SK-N-SH treated with all-trans-retinoic acid at 6 μM for 48 hours (cell line): ENCODE measurements at regions not wholly inside any gene's neighbourhood (a gene's known extent, or its start where the extent isn't known, plus 50 kb on each side); places are given as distances from the start of the nearest gene placed in this dataset.

ENCODE experiments used
- ARNTL ChIP-seq: fragments of 450-650 bp; formaldehyde crosslinking; IDR thresholded peaks from 2 replicates; pipeline ENCODE4 v1.5.0; 2020; ENCODE audit warnings: low read depth, mild to moderate bottlenecking, moderate library complexity, borderline replicate concordance
- BACH2 ChIP-seq: fragments of 250-450 bp; sonication (Bioruptor Pico); IDR thresholded peaks from 2 replicates; pipeline ENCODE4 v1.9.0; 2021; ENCODE audit warnings: mild to moderate bottlenecking, borderline replicate concordance
- CSDC2 ChIP-seq: fragments of 250-450 bp; sonication (Bioruptor Pico); IDR thresholded peaks from 2 replicates; pipeline ENCODE4 v1.5.0; 2020; ENCODE audit warnings: mild to moderate bottlenecking, moderate library complexity
- PATZ1 ChIP-seq: fragments of 250-450 bp; sonication (Bioruptor Pico); IDR thresholded peaks from 2 replicates; pipeline ENCODE4 v1.8.0; 2020; ENCODE audit warnings: mild to moderate bottlenecking, moderate library complexity, borderline replicate concordance
- RARB ChIP-seq: fragments of 250-450 bp; sonication (Bioruptor Pico); IDR thresholded peaks from 2 replicates; pipeline ENCODE4 v1.8.0; 2021; ENCODE audit warnings: mild to moderate bottlenecking, moderate library complexity
- TOX ChIP-seq: fragments of 250-450 bp; sonication (Bioruptor Pico); IDR thresholded peaks from 2 replicates; pipeline ENCODE4 v1.8.0; 2021; ENCODE audit warnings: mild to moderate bottlenecking, moderate library complexity, borderline replicate concordance
- TSHZ2 ChIP-seq: fragments of 250-450 bp; sonication (Bioruptor Pico); IDR thresholded peaks from 2 replicates; pipeline ENCODE4 v1.5.0; 2020; ENCODE audit warnings: mild to moderate bottlenecking, moderate library complexity
- ZC3H10 ChIP-seq: fragments of 250-450 bp; sonication (Bioruptor Pico); IDR thresholded peaks from 2 replicates; pipeline ENCODE4 v1.5.1; 2021; ENCODE audit warnings: mild to moderate bottlenecking, moderate library complexity
- ZFP3 ChIP-seq: fragments of 250-450 bp; sonication (Bioruptor Pico); IDR thresholded peaks from 2 replicates; pipeline ENCODE4 v1.5.0; 2020; ENCODE audit warnings: mild to moderate bottlenecking, moderate library complexity
- TF ChIP-seq, protein P1 (sequence below): fragments of 250-450 bp; sonication (Bioruptor Pico); IDR thresholded peaks from 2 replicates; pipeline ENCODE4 v1.5.1; 2021; ENCODE audit warnings: mild to moderate bottlenecking, moderate library complexity
- TF ChIP-seq, protein P2 (sequence below): fragments of 250-450 bp; sonication (Bioruptor Pico); IDR thresholded peaks from 2 replicates; pipeline ENCODE4 v1.5.1; 2020; ENCODE audit warnings: low read depth, mild to moderate bottlenecking, moderate library complexity

DNA sequence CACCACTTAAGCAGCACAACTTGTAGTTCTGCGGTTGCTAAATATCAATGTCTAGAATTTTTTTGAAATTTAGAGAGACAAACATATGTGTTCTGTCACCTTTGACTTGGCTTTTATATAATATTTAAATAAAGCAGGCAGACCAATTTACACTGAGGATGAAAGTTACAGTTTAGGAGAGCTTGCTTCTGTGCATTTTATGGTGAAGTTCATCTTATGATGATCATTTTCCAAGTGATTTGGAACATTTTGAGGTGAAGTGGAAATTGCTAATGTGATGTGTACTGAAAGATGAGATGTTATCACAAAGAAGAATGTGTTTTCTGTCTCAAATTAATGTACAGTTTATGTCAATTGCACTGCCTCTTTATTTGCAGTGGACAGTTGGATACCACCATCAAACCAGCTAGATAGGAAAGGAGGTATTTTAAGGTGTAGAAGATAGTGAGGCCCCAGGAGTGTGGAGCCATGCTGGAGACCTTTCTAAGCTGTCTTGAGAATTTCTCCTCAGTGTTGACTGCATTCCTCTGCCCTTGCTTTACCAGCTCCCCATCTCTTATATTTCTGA, 461.9 kb downstream of the UTRN start:
- TF ChIP-seq CSDC2 (no peak), BACH2 (CRISPR knock-in tag) (no peak), TSHZ2 (CRISPR knock-in tag) (no peak), RARB (CRISPR knock-in tag) (no peak), ZFP3 (CRISPR knock-in tag) (no peak), ARNTL (no peak), PATZ1 (CRISPR knock-in tag) (no peak), ZC3H10 (CRISPR knock-in tag) (no peak), TOX (CRISPR knock-in tag) (no peak)
- TF ChIP-seq, protein P1, sequence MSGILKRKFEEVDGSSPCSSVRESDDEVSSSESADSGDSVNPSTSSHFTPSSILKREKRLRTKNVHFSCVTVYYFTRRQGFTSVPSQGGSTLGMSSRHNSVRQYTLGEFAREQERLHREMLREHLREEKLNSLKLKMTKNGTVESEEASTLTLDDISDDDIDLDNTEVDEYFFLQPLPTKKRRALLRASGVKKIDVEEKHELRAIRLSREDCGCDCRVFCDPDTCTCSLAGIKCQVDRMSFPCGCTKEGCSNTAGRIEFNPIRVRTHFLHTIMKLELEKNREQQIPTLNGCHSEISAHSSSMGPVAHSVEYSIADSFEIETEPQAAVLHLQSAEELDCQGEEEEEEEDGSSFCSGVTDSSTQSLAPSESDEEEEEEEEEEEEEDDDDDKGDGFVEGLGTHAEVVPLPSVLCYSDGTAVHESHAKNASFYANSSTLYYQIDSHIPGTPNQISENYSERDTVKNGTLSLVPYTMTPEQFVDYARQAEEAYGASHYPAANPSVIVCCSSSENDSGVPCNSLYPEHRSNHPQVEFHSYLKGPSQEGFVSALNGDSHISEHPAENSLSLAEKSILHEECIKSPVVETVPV, result no peak
- TF ChIP-seq, protein P2, sequence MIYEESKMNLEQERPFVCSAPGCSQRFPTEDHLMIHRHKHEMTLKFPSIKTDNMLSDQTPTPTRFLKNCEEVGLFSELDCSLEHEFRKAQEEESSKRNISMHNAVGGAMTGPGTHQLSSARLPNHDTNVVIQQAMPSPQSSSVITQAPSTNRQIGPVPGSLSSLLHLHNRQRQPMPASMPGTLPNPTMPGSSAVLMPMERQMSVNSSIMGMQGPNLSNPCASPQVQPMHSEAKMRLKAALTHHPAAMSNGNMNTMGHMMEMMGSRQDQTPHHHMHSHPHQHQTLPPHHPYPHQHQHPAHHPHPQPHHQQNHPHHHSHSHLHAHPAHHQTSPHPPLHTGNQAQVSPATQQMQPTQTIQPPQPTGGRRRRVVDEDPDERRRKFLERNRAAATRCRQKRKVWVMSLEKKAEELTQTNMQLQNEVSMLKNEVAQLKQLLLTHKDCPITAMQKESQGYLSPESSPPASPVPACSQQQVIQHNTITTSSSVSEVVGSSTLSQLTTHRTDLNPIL (CRISPR knock-in tag), result no peak
